GM10266 (cell line): ENCODE measurements at regions not wholly inside any gene's neighbourhood (a gene's known extent, or its start where the extent isn't known, plus 50 kb on each side); places are given as distances from the start of the nearest gene placed in this dataset.

Source experiments
- DNase-seq: peaks from one replicate; pipeline ENCODE4 v3.0.0; 2012; ENCODE audit errors: extremely low spot score
- CTCF ChIP-seq: IDR thresholded peaks from 2 replicates; pipeline ENCODE4 v1.5.1; 2012; ENCODE audit warnings: mild to moderate bottlenecking, low read depth; ENCODE audit not compliant: control insufficient read depth, insufficient read depth; ENCODE audit errors: missing control alignments

- no peak for TF ChIP-seq CTCF
- DNase-seq, result no peak
Observed at GRCh38 chr2:144578099-144578498, 58.2 kb upstream of the ZEB2 start.

DNA sequence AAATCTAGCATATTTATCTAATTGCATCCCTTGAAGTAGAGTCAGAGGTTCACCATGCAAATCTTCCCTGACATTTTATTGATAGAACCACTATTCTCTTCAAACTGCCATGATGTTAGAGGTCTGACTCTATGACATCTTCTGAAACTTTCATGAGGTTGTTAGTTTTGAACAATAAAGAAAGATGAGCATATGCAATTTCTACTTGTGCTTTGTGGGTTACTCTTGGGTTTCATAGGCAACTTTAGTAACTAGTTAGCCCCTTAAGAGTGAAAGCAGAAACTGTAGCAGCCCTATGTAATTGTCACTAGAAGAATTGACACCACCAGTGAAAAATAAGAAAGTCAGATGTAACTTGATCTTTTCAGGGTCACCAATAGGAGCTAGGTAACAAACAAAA lies 53.1 kb upstream of the ZEB2 start:
- DNase-seq, result peak; percentile 21
- no peak for TF ChIP-seq CTCF

DNA sequence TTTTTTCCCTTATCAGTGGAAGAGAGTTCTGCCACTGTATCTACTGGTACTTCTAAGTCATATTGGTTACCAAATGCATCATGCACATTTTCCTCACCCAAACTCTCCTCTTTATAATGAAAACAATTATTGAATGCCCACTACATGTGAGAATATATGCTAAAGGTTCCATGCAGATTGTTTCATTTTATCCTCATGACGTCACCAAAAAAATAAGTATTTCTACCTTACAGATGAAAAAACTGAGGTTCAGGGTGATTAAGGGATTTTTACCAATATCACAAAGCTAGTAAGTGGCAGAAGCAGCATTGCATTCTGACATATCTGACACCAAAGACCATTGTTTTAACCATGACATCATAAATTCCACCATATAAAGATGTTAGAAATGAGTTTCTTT lies 51.9 kb upstream of the ZEB2 start:
- DNase-seq, result no peak
- no peak for TF ChIP-seq CTCF

- no peak for DNase-seq
- no peak for TF ChIP-seq CTCF
Observed at GRCh38 chr2:144570566-144570965, 50.6 kb upstream of the ZEB2 start.
